ENCODE measurements at regions not wholly inside any gene's neighbourhood (a gene's known extent, or its start where the extent isn't known, plus 50 kb on each side); places are given as distances from the start of the nearest gene placed in this dataset.

DNA sequence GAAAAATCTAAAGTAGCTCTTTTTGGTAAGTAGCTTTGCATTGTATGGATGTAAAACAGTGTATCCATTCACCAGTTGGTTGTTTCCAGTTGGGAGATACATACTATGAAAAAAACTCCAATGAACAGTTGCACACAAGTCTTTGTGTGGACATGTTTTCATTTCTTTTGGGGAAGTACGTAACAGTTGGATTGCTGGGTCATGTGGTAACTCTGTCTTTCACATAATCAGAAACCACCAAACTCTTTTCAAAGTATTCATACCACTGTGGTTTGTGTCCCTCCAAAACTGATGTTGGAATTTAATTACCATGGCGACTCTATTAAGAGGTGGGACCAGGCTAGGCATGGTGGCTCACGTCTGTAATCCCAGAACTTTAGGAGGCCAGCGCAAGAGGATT, 58.9 kb upstream of the RESF1 start:
- Histone ChIP-seq H4K5ac (ENCODE audit: insufficient read length, low read depth, low read length) (no peak overlapping the region), H2BK5ac (ENCODE audit: insufficient read length, low read length) (no peak overlapping the region), H2BK20ac (ENCODE audit: low read depth, low read length, poor library complexity, severe bottlenecking) (no peak overlapping the region), H3K27ac (ENCODE audit: insufficient read length, low read depth, low read length) (no peak overlapping the region), H4K8ac (replicated peaks; ENCODE audit: insufficient read length, low read depth, low read length) (no peak overlapping the region), H2BK15ac (ENCODE audit: low read depth, low read length) (no peak overlapping the region), H3K9me3 (ENCODE audit: control insufficient read depth, low read depth, low read length) (no peaks in the 10 kb centered on the region), H3K4me2 (ENCODE audit: insufficient read depth, insufficient read length, low read length) (no peak overlapping the region), H3K9ac (ENCODE audit: extremely low read depth, insufficient read length, low read length) (no peak overlapping the region), H3K23me2 (ENCODE audit: insufficient read length, low read depth, low read length, poor library complexity, severe bottlenecking) (no peaks in the 10 kb centered on the region), H3T11ph (ENCODE audit: low read length) (no peak overlapping the region), H3K4ac (ENCODE audit: low read depth, low read length) (no peak overlapping the region), H3K18ac (ENCODE audit: insufficient read length, low read depth, low read length) (no peak overlapping the region), H3K23ac (ENCODE audit: insufficient read length, low read depth, low read length) (no peak overlapping the region), H3K14ac (ENCODE audit: insufficient read depth, low read length) (no peak overlapping the region), H3K79me1 (ENCODE audit: insufficient read depth, low read depth, low read length, poor library complexity, severe bottlenecking) (no peaks in the 10 kb centered on the region), H2AK5ac (ENCODE audit: insufficient read length, low read length) (no peak overlapping the region), H3K56ac (ENCODE audit: insufficient read length, low read depth, low read length) (no peak overlapping the region), H2BK120ac (ENCODE audit: low read depth, low read length, poor library complexity, severe bottlenecking) (no peak overlapping the region), H2BK12ac (ENCODE audit: insufficient read length, low read depth, low read length) (no peak overlapping the region), H3K27me3 (ENCODE audit: insufficient read depth, low read length) (no peaks in the 10 kb centered on the region), H3K79me2 (ENCODE audit: insufficient read depth, low read length) (no peaks in the 10 kb centered on the region; the same call in 1 of the 2 replicates), H4K20me1 (ENCODE audit: control insufficient read depth, insufficient read depth, insufficient read length) (no peaks in the 10 kb centered on the region), H4K91ac (ENCODE audit: insufficient read length, low read depth, low read length) (no peak overlapping the region), H2AFZ (ENCODE audit: low read length) (no peak overlapping the region), H3K4me1 (ENCODE audit: insufficient read depth, low read length) (no peaks in the 10 kb centered on the region; the same call in 1 of the 2 replicates)
- WGBS (ENCODE audit: extremely low coverage, insufficient read length, low lambda C conversion rate): no CpG with 5 or more reads among the region's 4 CpGs
- H3K9me3 Mint-ChIP-seq: peaks cover 0 to 6% of the 10 kb centered on the region in 2 experiments; a peak in 2 of 5 replicates
- TF ChIP-seq, protein P1, sequence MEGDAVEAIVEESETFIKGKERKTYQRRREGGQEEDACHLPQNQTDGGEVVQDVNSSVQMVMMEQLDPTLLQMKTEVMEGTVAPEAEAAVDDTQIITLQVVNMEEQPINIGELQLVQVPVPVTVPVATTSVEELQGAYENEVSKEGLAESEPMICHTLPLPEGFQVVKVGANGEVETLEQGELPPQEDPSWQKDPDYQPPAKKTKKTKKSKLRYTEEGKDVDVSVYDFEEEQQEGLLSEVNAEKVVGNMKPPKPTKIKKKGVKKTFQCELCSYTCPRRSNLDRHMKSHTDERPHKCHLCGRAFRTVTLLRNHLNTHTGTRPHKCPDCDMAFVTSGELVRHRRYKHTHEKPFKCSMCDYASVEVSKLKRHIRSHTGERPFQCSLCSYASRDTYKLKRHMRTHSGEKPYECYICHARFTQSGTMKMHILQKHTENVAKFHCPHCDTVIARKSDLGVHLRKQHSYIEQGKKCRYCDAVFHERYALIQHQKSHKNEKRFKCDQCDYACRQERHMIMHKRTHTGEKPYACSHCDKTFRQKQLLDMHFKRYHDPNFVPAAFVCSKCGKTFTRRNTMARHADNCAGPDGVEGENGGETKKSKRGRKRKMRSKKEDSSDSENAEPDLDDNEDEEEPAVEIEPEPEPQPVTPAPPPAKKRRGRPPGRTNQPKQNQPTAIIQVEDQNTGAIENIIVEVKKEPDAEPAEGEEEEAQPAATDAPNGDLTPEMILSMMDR (conservative IDR thresholded peaks at IDR 0.05): no peak
- DNase-seq: no peak
- peaks cover 20 to 26% of the 10 kb centered on the region in 2 experiments for H3K4me1 Mint-ChIP-seq
- H3K27me3 Mint-ChIP-seq (ENCODE audit: low read depth): peaks cover 2% of the 10 kb centered on the region; the same call in 1 of the 2 replicates
- no peak overlapping the region; a peak in 1 of 7 replicates for H3K27ac Mint-ChIP-seq
- H3K4me3 Mint-ChIP-seq: no peak overlapping the region
- H3K36me3 Mint-ChIP-seq (ENCODE audit: insufficient read depth in 1 of 3, low read depth in 3 of 3): peaks cover 0 to 6% (median 1%) of the 10 kb centered on the region in 3 experiments; a peak in 5 of 7 replicates
